Right renal cortex interstitium (tissue), 3 donors: ENCODE measurements at regions not wholly inside any gene's neighbourhood (a gene's known extent, or its start where the extent isn't known, plus 50 kb on each side); places are given as distances from the start of the nearest gene placed in this dataset.
"Not testable (repeated sequence)": the region's sequence is repeated elsewhere in the genome, so short reads cannot be mapped to it uniquely, and the experiment has no call there.

Experiments
- DNase-seq, 3 donors: peaks; one replicate each; pipeline ENCODE4 v3.0.0-alpha.2; 2013; ENCODE audit warnings: low read depth in 3 of 3, low spot score in 2 of 3

DNA sequence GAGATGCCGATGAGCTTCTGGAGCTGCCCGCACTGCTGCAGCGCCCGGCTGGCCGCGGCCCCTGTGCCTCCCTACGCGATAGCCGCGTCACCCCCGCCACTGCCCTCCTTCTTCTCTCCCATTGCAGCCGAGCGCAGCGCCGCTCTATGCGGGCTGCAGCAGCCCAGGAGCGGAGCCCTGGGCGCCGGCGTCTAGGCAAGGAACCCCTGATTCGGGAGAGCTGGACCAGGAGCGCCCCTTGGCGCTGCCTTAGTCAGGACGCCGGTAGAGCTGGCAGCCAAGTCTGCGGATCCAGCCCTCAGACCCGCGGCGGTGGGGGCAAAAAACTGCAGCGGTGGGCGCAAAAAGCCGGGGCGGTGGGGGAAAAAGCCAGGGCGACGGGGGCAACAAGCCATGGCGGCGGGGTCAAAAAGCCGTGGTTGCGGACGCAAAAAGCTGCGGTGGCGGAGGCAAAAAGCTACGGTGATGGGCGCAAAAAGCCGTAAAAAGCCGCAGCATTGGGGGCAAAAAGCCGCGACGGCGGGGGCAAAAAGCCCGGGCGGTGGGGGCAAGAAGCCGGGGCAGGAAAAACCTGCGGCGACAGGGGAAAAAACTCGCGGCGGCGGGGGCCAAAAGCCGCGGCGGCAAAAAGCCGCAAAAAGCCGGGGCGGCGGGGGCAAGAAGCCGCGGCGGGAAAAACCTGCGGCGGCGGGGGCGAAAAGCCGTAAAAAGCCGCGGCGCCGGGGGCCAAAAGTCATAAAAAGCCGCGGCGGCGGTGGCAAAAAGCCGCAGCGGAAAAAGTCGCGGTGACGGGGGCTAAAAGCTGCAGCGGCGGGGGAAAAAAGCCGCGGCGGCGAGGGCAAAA, 1668.6 kb downstream of the RPIA start:
- DNase-seq, result not testable (repeated sequence)

DNA sequence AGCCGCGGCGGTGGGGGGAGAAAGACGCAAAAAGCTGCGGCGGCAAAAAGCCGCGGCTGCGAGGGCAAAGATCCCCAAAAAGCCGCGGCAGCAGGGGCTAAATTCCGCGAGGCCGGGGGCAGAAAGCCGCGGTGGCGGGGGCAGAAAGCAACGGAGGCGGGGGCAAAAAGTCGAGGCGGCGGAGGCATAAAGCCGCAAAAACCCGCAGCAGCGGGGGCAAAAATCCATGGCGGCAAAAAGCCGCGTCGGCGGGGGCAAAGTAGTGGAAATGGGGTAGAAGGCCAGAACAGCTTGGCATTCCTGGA, 1669.2 kb downstream of the RPIA start:
- DNase-seq, result not testable (repeated sequence)
